Activated T-helper 1 cell treated with anti-CD3 and anti-CD28 coated beads, Interleukin-12 subunit alpha, Interleukin-12 subunit beta, Interleukin-2, Interleukin-4 antibody, amounts not matched to agents 30 ng/mL and 10 ng/mL and 1 ng/mL, durations not matched to agents 14 hours and 24 hours and 36 hours (primary cell): ENCODE measurements at regions not wholly inside any gene's neighbourhood (a gene's known extent, or its start where the extent isn't known, plus 50 kb on each side); places are given as distances from the start of the nearest gene placed in this dataset.

Experiments
- DNase-seq: peaks from one replicate; pipeline ENCODE4 v3.0.0; 2021; ENCODE audit warnings: low spot score
- H3K27ac Mint-ChIP-seq: one replicate; pipeline ENCODE4 v1.8.0; 2021; ENCODE audit warnings: mild to moderate bottlenecking, mixed read lengths
- H3K27me3 Mint-ChIP-seq: one replicate; pipeline ENCODE4 v1.8.0; 2022; ENCODE audit warnings: mild to moderate bottlenecking, moderate library complexity, mixed read lengths; ENCODE audit not compliant: insufficient read depth
- H3K36me3 Mint-ChIP-seq: one replicate; pipeline ENCODE4 v1.8.0; 2021; ENCODE audit warnings: low read depth, mixed read lengths
- H3K4me1 Mint-ChIP-seq: one replicate; pipeline ENCODE4 v1.8.0; 2021; ENCODE audit warnings: low read depth, mixed read lengths
- H3K4me3 Mint-ChIP-seq: one replicate; pipeline ENCODE4 v1.8.0; 2021; ENCODE audit warnings: mild to moderate bottlenecking, moderate library complexity, mixed read lengths
- H3K9me3 Mint-ChIP-seq: one replicate; pipeline ENCODE4 v1.8.0; 2021; ENCODE audit warnings: mixed read lengths
- intact Hi-C: fragments of 100-400 bp; cut with micrococcal nuclease; formaldehyde crosslinking; loops from one replicate; pipeline ENCODE4 v1.15.1; 2024

- Mint-ChIP-seq H3K4me3 (no peak overlapping the region), H3K27ac (no peak overlapping the region)
- intact Hi-C loops = no loop called here
Observed at GRCh38 chr7:72524037-72524436, 111.9 kb upstream of the CALN1 start.

GRCh38 chr7:72504061-72504706, 92.0 kb upstream of the CALN1 start:
- no peak overlapping the region for H3K4me3 Mint-ChIP-seq
- no peaks in the 10 kb centered on the region for H3K36me3 Mint-ChIP-seq
- no peaks in the 10 kb centered on the region for H3K4me1 Mint-ChIP-seq
- DNase-seq = no peak
- intact Hi-C loops = no loop called here
- H3K27ac Mint-ChIP-seq = no peak overlapping the region
- H3K9me3 Mint-ChIP-seq = no peaks in the 10 kb centered on the region
- H3K27me3 Mint-ChIP-seq = no peaks in the 10 kb centered on the region

More at GRCh38 chr7:72524037-72524436, 111.9 kb upstream of the CALN1 start:
- H3K36me3 Mint-ChIP-seq = no peaks in the 10 kb centered on the region
- no peaks in the 10 kb centered on the region for H3K9me3 Mint-ChIP-seq
- no peak for DNase-seq
- H3K27me3 Mint-ChIP-seq = no peaks in the 10 kb centered on the region
- H3K4me1 Mint-ChIP-seq = no peaks in the 10 kb centered on the region

- no peaks in the 10 kb centered on the region for H3K36me3 Mint-ChIP-seq
- intact Hi-C loops = no loop called here
- DNase-seq = no peak
Observed at GRCh38 chr7:72503644-72504043, 91.5 kb upstream of the CALN1 start.

DNA sequence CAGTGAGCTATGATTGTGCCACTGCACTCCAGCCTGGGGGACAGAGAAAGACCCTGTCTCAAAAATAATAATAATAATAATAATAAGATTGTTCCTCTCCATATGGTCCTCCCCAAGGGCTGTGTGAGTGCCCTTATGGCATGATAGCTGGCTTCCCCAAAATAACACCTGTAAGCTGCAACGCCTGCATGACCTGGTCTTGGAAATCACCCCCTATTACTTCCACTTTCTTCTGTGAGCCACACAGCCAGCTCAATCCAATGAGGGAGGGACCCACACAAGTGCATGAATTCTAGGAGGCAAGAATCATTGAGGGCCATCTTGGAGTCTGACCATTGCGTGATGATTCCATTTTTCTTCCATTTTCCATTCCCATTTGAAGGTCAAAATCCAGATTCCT, 82.7 kb upstream of the CALN1 start:
- intact Hi-C loops = loop anchor here (1.0 to 5.0 kb wide), 2 partner anchors 36 to 292 kb away; no protein-coding TSS in a partner anchor
- peaks cover 8% of the 10 kb centered on the region for H3K9me3 Mint-ChIP-seq

More at GRCh38 chr7:72503644-72504043, 91.5 kb upstream of the CALN1 start:
- Mint-ChIP-seq H3K27ac (no peak overlapping the region), H3K27me3 (no peaks in the 10 kb centered on the region), H3K9me3 (no peaks in the 10 kb centered on the region), H3K4me3 (no peak overlapping the region), H3K4me1 (no peaks in the 10 kb centered on the region)

GRCh38 chr7:72493850-72494661, 81.9 kb upstream of the CALN1 start:
- peak; percentile 17 for DNase-seq
- H3K27me3 Mint-ChIP-seq = no peaks in the 10 kb centered on the region
- H3K4me1 Mint-ChIP-seq = no peaks in the 10 kb centered on the region
- intact Hi-C loops = loop anchor here (1.0 to 5.0 kb wide), 2 partner anchors 35 to 293 kb away; no protein-coding TSS in a partner anchor
- no peaks in the 10 kb centered on the region for H3K36me3 Mint-ChIP-seq
- H3K27ac Mint-ChIP-seq = no peak overlapping the region
- no peak overlapping the region for H3K4me3 Mint-ChIP-seq
- peaks cover 8% of the 10 kb centered on the region for H3K9me3 Mint-ChIP-seq

More for the DNA sequence above, 82.7 kb upstream of the CALN1 start:
- Mint-ChIP-seq H3K36me3 (no peaks in the 10 kb centered on the region), H3K27ac (no peak overlapping the region), H3K27me3 (no peaks in the 10 kb centered on the region), H3K4me1 (no peaks in the 10 kb centered on the region), H3K4me3 (no peak overlapping the region)
- DNase-seq = no peak

DNA sequence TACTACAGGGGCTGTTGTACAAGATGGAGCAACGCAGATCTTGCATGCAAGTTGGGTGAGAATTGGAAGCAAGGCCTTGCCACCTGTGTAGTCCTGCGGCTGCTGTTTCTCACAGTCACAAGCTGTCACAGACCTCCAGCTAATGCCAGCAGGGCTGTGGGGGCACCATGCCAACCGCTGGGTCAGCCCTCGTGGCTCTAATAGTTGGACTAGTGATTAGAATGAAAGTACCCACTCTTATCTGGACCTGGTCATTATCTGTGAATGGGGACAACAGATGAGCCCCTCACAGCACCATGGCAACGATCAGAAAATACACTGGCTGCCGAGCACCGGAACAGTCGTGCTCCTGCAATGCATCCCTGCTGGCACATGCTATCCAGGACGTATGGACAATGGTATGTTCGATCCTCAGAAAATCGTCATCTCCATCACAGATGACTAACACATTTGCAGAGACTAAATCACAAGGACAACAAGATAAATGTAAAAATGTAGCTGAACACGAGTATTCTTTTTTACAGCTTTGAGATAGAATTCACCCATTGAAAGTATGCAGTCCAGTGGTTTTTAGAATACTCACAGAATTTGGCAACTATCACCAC, 80.4 kb upstream of the CALN1 start:
- Mint-ChIP-seq H3K36me3 (no peaks in the 10 kb centered on the region), H3K4me1 (no peaks in the 10 kb centered on the region), H3K27me3 (no peaks in the 10 kb centered on the region), H3K4me3 (no peak overlapping the region), H3K9me3 (peaks cover 4% of the 10 kb centered on the region), H3K27ac (no peak overlapping the region)
- no peak for DNase-seq
- intact Hi-C loops = loop anchor here (5.0 kb wide), 1 partner anchor 295 kb away; no protein-coding TSS in a partner anchor

DNA sequence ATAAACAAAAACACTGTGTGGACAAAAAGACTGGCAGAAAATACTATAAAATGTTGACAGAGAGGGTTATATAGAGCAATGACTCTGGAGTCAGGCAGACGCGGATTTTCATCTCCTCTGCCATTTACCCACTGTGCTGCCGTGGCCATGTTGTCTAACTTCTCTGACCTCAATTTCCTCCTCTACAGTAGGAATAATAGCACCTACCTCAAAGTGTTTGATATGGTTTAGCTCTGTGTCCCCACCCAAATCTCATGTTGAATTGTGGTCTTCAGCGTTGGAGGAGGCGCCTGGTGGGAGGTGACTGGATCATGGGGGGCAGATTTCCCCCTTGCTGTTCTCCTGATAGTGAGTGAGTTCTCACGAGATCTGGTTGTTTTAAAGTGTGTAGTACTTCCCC, 78.2 kb upstream of the CALN1 start:
- Mint-ChIP-seq H3K36me3 (no peaks in the 10 kb centered on the region), H3K4me1 (no peaks in the 10 kb centered on the region), H3K27me3 (no peaks in the 10 kb centered on the region), H3K4me3 (no peak overlapping the region), H3K9me3 (peaks cover 4% of the 10 kb centered on the region), H3K27ac (no peak overlapping the region)
- DNase-seq = no peak
- intact Hi-C loops = loop anchor here (5.0 kb wide), 1 partner anchor 297 kb away; no protein-coding TSS in a partner anchor

- Mint-ChIP-seq H3K9me3 (no peaks in the 10 kb centered on the region), H3K27ac (no peak overlapping the region), H3K4me1 (no peaks in the 10 kb centered on the region), H3K36me3 (no peaks in the 10 kb centered on the region), H3K4me3 (no peak overlapping the region), H3K27me3 (peaks cover 1% of the 10 kb centered on the region)
- intact Hi-C loops = no loop called here
- DNase-seq = no peak
Observed at GRCh38 chr7:72481934-72482333, 69.8 kb upstream of the CALN1 start.

- intact Hi-C loops = no loop called here
- Mint-ChIP-seq H3K9me3 (no peaks in the 10 kb centered on the region), H3K27me3 (no peaks in the 10 kb centered on the region), H3K36me3 (no peaks in the 10 kb centered on the region), H3K4me3 (no peak overlapping the region), H3K4me1 (no peaks in the 10 kb centered on the region), H3K27ac (no peak overlapping the region)
- no peak for DNase-seq
Observed at GRCh38 chr7:72476608-72477305, 64.6 kb upstream of the CALN1 start.

DNA sequence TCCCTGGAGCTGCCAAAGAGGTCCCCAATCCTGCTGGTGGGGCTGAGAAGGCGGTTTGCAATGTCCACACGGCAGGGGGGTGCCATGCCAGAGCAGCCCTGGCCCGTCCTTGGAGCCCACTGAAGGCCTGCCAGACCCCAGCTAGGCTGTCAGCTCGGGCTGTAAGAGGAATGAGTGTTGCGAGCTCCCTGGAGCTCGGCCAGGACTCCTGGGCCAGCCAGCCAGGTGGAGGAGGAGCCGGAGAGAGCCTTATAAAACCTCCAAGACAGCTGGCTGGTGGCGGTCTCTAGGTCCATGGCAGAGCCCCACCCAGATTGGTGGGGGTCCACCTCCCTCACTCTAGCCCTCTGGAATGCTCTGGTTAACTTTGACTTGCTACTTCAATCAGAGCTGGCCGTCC, 55.1 kb upstream of the CALN1 start:
- DNase-seq = no peak
- no peaks in the 10 kb centered on the region for H3K27me3 Mint-ChIP-seq
- H3K9me3 Mint-ChIP-seq = no peaks in the 10 kb centered on the region
- no peaks in the 10 kb centered on the region for H3K36me3 Mint-ChIP-seq
- no peak overlapping the region for H3K4me3 Mint-ChIP-seq
- H3K27ac Mint-ChIP-seq = no peak overlapping the region
- intact Hi-C loops = no loop called here
- H3K4me1 Mint-ChIP-seq = no peaks in the 10 kb centered on the region

GRCh38 chr7:72466797-72467196, 54.7 kb upstream of the CALN1 start:
- H3K9me3 Mint-ChIP-seq = no peaks in the 10 kb centered on the region
- no peak for DNase-seq
- no peaks in the 10 kb centered on the region for H3K4me1 Mint-ChIP-seq
- intact Hi-C loops = no loop called here
- no peak overlapping the region for H3K4me3 Mint-ChIP-seq
- no peak overlapping the region for H3K27ac Mint-ChIP-seq
- H3K36me3 Mint-ChIP-seq = no peaks in the 10 kb centered on the region
- H3K27me3 Mint-ChIP-seq = no peaks in the 10 kb centered on the region

DNA sequence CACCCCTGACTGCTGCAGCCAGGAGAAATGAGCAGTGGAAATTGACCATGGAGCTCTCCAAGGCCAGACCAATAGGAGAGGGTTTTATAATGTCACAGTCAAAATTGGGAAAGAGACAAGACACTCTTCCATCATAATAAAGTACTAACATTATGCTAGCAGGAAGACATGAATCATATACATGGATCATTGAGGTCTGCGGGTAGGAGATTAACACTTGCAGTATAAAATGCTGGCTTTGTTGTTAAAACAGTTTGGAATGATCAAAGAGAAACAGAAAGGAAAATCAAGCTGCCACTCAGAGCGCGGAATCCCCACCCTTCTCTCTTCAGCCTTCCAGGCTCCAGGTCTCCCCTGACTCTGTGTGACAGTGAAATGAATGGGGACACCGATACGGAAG, 53.4 kb upstream of the CALN1 start:
- no peak for DNase-seq
- Mint-ChIP-seq H3K4me3 (no peak overlapping the region), H3K27ac (no peak overlapping the region), H3K36me3 (no peaks in the 10 kb centered on the region), H3K27me3 (no peaks in the 10 kb centered on the region), H3K9me3 (no peaks in the 10 kb centered on the region), H3K4me1 (no peaks in the 10 kb centered on the region)
- intact Hi-C loops = no loop called here
